DMS114 treated with DMSO at 0.1 percent for 48 hours (cell line): ENCODE measurements at regions not wholly inside any gene's neighbourhood (a gene's known extent, or its start where the extent isn't known, plus 50 kb on each side); places are given as distances from the start of the nearest gene placed in this dataset.
"Not testable (repeated sequence)": the region's sequence is repeated elsewhere in the genome, so short reads cannot be mapped to it uniquely, and the experiment has no call there.

ENCODE experiments used
- DNase-seq: peaks from one replicate; lab custom pipeline; 2025; ENCODE audit not compliant: unreplicated experiment; lab: John Stamatoyannopoulos, UW

- DNase-seq: no peak
These were observed 390.2 kb downstream of the TSHZ3 start for GRCh38 chr19:30959011-30959410.

GRCh38 chr19:30955112-30956104, 393.8 kb downstream of the TSHZ3 start:
- DNase-seq: no peak

DNA sequence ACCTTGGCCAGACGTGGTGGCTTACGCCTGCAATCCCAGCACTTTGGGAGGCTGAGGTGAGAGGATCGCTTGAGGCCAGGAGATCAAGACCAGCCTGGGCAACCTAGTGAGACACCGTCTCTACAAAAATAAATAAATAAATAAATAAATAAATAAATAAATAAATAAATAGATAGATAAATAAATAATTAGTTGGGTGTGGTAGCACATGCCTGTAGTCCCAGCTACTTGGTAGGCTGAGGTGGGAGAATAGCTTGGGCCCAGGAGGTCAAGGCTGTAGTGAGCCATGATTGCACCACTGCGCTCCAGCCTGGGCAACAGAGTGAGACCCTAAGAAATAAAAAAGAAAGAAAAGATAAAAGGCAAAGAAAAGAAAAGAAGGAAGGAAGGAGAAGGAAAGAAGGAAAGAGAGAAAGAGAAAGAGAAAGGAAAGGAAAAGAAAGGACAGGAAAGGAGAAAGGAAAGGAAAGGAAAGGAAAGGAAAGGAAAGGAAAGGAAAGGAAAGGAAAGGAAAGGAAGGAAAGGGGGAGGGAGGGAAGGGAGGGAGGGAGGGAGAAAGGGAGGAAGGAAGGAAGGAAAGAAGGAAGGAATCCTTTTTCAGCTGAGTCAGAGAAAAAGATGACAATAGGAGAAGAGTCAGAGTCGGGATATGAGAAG, 404.8 kb downstream of the TSHZ3 start:
- DNase-seq: not testable (repeated sequence)

DNA sequence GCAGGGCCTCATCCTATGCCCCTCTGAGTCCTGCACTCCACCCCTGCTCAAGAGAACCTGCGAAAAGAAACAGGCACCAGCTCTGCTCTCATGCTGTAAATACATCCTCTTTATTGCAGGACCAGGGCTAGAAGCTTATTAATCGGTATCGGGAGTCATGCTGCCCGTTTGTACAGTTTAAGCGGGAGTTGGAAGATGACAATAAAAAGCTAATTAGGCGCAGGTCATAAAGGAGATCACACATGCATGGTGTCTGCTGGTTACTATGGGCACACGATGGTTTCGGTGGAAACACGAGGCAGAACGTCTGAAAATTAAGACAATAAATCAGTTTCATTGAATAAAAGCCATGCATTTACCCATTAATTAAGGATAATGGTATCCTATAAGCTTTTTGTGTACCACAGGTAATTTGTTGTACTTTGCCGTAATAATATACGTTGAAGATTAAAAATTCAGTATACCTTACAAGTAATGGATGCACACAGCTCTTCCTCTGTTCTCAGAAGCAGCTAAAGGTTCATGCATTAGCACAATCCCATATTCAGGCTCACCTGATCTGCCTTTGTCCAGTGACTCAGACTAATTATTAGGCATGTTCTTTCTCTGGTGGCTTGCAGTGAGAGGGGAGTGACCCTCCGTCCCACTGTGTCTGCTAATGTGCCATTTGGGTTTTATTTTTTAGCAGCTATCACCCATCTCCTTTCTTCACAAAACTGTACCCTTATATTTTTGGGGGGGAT, 406.0 kb downstream of the TSHZ3 start:
- DNase-seq: no peak

DNA sequence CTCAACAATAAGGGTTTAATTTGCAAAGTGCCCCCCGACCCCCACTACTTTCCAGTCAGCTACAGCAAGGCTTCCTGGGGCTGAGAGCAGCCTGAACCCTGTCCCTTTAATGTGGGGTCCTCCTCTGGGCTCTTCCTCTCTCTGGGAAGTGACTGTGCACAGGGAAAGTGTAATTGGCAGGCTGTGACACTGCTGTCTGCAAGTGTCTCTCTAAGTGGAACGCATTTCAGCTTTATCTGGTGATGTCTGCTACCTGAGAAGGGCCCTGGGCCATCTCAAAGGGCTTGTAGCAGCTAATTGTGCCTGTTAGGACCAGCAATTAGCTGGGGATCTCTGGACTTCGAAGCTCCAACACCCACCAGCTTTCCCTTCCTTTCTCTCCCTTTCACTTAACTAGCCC, 406.6 kb downstream of the TSHZ3 start:
- no peak for DNase-seq

- no peak for DNase-seq
These were observed 407.6 kb downstream of the TSHZ3 start for GRCh38 chr19:30941591-30941990.

DNA sequence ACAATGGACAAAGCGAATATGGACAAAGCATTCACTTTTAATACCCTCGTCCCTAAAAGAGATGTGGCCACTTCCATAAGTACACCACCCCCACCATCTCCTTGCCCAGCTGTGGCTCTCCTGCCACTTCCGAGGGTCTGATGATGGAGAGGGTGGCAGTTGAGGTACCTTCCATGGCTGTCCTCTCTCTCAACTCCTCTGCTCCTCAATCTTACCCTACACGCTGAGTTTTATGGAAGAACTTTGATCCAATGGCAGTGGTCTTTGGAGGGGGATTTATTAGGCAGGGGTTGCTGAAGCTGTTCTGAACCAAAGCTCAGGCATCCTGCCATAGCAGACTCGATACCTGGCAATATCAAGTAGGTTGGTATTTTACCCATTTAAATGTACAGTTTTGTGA, 413.0 kb downstream of the TSHZ3 start:
- DNase-seq: no peak

GRCh38 chr19:30935146-30935545, 414.1 kb downstream of the TSHZ3 start:
- no peak for DNase-seq

DNA sequence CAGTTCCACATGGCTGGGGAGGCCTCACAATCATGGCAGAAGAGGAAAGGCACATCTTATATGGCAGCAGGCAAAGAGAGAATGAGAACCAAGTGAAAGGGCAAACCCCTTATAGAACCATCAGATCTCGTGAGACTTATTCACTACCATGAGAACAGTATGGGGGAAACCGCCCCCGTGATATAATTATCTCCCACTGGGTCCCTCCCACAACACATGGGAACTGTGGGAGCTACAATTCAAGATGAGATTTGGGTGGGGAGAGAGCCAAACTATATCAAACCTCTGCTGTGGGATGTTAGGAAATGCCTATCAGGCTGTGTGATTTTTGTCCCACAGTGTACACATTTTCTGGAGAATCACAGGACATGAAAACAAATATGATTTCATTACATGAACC, 415.8 kb downstream of the TSHZ3 start:
- not testable (repeated sequence) for DNase-seq

DNA sequence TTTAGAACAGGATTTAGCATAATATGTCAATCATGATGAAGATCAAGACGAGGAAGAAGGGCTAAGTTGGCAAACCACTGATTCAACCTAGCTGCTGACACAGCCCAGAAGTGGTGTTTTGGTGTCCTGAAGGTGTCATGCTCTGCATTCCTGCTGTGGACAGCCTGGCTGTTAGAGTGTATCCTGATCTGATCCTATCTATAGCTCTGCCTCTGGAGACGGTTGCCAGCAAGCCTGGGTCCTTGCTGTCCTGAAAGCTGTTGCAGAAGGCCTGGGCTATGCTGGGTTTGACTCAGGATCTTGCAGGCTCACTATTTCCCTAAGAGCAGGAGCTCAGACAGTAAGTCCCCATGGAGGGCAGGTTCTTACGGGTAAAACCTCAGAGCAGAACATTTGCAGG, 416.4 kb downstream of the TSHZ3 start:
- DNase-seq: no peak

DNA sequence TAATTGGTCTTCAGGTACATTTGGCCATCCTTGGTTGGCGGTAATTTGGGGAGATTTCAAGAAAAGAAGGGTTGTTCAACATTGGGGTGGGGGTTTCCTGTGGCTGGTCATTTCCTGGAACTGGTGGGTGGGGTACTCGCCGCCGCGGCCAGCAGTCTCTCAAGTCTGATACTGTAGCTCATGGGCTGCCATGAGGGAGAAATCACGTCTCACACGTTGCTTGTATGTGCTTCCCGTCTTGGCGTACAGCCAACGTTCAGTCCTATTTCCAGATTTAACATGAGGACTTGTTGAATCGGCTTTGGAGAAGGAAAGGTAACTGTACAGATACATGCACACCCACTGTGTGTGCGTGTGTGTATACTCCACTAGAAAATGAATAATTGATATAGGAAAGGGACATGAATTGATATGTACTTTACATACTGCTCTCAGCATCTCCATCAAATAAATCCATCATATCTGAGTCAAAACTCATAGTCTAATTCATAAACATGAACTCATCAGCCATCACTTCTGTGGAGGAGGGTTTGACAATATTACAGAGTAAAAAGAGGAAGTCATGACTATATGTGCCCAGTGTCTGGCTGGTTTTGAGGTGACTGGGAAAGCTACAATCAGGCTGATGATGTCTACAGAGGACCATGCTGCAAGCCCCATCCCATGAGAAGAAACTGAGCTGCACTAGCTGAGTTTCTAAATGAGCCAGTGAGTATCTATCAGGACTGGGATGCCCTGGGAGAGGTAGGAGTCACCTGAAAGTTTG, 418.1 kb downstream of the TSHZ3 start:
- DNase-seq: no peak

DNA sequence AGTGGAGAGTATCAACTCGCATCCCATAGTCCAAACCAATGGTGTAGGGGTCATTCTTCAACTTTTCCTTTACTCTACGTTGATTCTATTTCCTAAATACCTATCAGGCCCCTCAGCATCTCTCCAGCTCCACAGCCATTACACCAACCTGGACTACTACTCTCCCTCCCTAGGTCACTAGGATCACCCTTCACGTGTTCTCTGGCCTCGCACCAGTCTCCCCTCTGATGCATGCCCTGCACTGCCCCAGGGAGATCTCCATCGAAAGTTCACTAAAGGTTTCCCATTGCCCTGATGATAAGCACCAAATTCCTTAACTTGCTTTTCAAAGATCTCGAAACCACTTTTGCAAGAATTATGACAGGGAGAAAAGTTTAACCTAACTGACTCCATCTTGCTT, 421.5 kb downstream of the TSHZ3 start:
- DNase-seq: no peak

DNA sequence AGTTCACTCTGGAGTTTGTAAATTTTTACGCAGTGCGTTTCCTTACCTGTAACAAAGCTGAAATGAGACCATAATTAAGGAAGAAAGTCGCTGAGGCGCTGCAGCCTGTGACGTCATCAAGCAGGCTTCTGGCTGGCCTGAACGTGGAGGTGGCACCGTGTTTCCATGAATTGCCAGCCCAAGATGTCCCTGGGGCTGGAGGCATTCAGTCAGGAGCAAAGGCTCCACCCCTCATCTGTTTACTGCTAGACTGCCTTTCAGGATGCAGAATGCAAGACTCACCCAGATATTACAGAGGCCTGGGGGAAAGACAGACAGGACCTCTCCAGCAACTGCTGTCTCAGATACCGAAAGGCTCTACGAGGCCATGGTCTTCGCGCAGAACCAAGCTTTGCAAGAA, 424.6 kb downstream of the TSHZ3 start:
- DNase-seq: no peak

DNA sequence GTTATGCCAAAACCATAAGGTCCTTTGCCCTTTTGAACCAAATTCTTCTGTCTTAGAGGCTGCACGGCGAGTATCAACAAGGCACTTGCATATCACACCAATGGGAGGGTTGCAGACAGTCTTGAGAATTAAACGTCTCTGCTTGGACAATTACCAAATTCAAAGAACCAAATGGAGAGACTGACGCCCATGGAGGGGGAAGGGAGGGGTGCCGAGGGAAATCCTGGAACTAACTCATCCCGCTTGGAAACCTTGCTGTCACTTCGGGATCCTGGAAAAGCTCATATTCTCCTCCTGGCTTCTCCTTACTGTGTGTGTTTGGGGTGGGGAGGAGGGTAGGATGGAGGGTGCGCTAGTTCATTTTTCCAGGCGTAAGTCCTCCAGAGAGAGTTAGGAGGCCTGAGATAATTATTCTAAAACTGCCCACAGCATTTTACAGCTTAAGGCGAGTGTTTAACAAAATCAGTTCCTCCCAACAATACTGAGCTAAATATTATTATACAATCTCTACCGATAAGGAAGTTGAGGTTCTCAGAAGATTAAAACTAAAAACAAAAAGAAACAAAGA, 425.1 kb downstream of the TSHZ3 start:
- DNase-seq: no peak

- DNase-seq: no peak
These were observed 425.6 kb downstream of the TSHZ3 start for GRCh38 chr19:30923621-30924020.

GRCh38 chr19:30923096-30923495, 426.1 kb downstream of the TSHZ3 start:
- DNase-seq: no peak

DNA sequence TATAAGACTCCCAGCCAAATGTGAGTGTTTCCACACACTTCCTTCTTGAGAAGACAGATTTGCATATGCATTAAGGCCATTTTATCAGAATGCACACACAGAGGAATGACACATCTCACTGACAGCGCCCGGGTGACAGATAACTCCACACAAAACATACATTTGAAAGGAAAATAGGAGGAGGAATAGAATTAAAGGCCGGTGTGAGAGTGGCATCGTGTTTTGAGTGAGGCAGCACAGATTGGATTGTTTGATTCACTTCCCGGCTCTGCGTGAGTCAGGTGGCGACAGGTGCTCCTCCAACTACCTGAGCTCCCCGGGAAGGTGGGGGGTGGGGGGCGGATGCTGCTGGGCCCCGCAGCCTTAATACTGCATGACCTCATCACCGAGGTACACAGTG, 429.0 kb downstream of the TSHZ3 start:
- no peak for DNase-seq

GRCh38 chr19:30919737-30920136, 429.5 kb downstream of the TSHZ3 start:
- DNase-seq: no peak

- no peak for DNase-seq
These were observed 433.0 kb downstream of the TSHZ3 start for GRCh38 chr19:30916238-30916637.

GRCh38 chr19:30911491-30911890, 437.7 kb downstream of the TSHZ3 start:
- DNase-seq: no peak
